Ovary (tissue), 3 donors: ENCODE measurements at regions not wholly inside any gene's neighbourhood (a gene's known extent, or its start where the extent isn't known, plus 50 kb on each side); places are given as distances from the start of the nearest gene placed in this dataset.

Experiments
- EP300 ChIP-seq: sonication (generic); formaldehyde crosslinking; IDR thresholded peaks from one replicate; pipeline ENCODE4 v1.6.1; 2017; ENCODE audit warnings: antibody characterized with exemption
- TF ChIP-seq, protein P1 (sequence below), 3 donors: fragments of 450-650 bp in 2 of 3; fragments of 200-600 bp in 1 of 3; IDR thresholded peaks; one replicate each; pipeline versions ENCODE4 v1.5.1 to v1.8.0; 2016 to 2022; ENCODE audit warnings: antibody characterized with exemption in 3 of 3, mild to moderate bottlenecking in 1 of 3
- donor health status: DM: no; HTN: no; CAD: no.

DNA sequence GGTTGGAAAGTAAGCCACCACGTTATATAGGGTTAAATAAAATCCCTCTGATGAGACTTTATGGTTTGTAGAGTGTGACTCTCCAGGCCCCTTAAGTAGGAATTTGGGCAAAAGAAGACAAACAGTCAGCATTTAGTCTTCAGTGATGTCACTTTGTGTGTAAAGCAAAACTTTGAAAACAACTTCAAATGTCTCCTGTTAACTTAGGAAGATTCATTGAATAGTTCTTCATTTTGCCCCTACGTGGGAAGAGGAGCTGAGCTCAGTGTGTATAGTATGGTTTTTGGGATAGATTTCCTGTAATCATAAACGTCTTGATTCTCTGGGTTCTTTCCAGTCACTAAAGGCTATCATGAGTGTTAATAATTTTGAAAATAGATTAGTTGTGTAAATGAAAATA, 101.3 kb downstream of the GADD45G start:
- TF ChIP-seq EP300 = no peak
- TF ChIP-seq, protein P1, sequence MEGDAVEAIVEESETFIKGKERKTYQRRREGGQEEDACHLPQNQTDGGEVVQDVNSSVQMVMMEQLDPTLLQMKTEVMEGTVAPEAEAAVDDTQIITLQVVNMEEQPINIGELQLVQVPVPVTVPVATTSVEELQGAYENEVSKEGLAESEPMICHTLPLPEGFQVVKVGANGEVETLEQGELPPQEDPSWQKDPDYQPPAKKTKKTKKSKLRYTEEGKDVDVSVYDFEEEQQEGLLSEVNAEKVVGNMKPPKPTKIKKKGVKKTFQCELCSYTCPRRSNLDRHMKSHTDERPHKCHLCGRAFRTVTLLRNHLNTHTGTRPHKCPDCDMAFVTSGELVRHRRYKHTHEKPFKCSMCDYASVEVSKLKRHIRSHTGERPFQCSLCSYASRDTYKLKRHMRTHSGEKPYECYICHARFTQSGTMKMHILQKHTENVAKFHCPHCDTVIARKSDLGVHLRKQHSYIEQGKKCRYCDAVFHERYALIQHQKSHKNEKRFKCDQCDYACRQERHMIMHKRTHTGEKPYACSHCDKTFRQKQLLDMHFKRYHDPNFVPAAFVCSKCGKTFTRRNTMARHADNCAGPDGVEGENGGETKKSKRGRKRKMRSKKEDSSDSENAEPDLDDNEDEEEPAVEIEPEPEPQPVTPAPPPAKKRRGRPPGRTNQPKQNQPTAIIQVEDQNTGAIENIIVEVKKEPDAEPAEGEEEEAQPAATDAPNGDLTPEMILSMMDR (IDR thresholded peaks at IDR 0.05) = no peak
